ENCODE measurements at regions not wholly inside any gene's neighbourhood (a gene's known extent, or its start where the extent isn't known, plus 50 kb on each side); places are given as distances from the start of the nearest gene placed in this dataset.

GRCh38 chr13:39107561-39107960 is 69.3 kb downstream of the NHLRC3 start:
- TF ChIP-seq, protein P1, sequence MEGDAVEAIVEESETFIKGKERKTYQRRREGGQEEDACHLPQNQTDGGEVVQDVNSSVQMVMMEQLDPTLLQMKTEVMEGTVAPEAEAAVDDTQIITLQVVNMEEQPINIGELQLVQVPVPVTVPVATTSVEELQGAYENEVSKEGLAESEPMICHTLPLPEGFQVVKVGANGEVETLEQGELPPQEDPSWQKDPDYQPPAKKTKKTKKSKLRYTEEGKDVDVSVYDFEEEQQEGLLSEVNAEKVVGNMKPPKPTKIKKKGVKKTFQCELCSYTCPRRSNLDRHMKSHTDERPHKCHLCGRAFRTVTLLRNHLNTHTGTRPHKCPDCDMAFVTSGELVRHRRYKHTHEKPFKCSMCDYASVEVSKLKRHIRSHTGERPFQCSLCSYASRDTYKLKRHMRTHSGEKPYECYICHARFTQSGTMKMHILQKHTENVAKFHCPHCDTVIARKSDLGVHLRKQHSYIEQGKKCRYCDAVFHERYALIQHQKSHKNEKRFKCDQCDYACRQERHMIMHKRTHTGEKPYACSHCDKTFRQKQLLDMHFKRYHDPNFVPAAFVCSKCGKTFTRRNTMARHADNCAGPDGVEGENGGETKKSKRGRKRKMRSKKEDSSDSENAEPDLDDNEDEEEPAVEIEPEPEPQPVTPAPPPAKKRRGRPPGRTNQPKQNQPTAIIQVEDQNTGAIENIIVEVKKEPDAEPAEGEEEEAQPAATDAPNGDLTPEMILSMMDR (IDR thresholded peaks at IDR 0.05), result no peak
- TF ChIP-seq POLR2A (IDR thresholded peaks at IDR 0.05), result no peak
- TF ChIP-seq EP300 (IDR thresholded peaks at IDR 0.05), result no peak
- H3K4me3 ChIP-seq, result no peak overlapping the region
- no peaks in the 10 kb centered on the region for H3K36me3 ChIP-seq
- H3K27me3 ChIP-seq, result no peaks in the 10 kb centered on the region
- H3K4me1 ChIP-seq (ENCODE audit: insufficient read depth), result no peaks in the 10 kb centered on the region
- no peaks in the 10 kb centered on the region for H3K9me3 ChIP-seq
- 63 to 81% (median 67%) methylated on average over 4 of the region's 4 CpGs for WGBS, 3 donors
- intact Hi-C loops (cut with DNase I), result no loop called here
- DNase-seq, result no peak
- no peak overlapping the region for H3K27ac ChIP-seq

- intact Hi-C loops (cut with DNase I), result no loop called here
- Histone ChIP-seq H3K4me3 (no peak overlapping the region), H3K27ac (no peak overlapping the region), H3K27me3 (no peaks in the 10 kb centered on the region), H3K4me1 (ENCODE audit: insufficient read depth) (no peaks in the 10 kb centered on the region), H3K36me3 (no peaks in the 10 kb centered on the region), H3K9me3 (no peaks in the 10 kb centered on the region)
- DNase-seq, result no peak
- WGBS, 3 donors, result 31 to 46% (median 38%) methylated on average over 2 of the region's 2 CpGs
- TF ChIP-seq POLR2A (IDR thresholded peaks at IDR 0.05) (no peak), EP300 (IDR thresholded peaks at IDR 0.05) (no peak)
- TF ChIP-seq, protein P1 (IDR thresholded peaks at IDR 0.05), result no peak
Observed at GRCh38 chr13:39108783-39109182, 70.5 kb downstream of the NHLRC3 start.

DNA sequence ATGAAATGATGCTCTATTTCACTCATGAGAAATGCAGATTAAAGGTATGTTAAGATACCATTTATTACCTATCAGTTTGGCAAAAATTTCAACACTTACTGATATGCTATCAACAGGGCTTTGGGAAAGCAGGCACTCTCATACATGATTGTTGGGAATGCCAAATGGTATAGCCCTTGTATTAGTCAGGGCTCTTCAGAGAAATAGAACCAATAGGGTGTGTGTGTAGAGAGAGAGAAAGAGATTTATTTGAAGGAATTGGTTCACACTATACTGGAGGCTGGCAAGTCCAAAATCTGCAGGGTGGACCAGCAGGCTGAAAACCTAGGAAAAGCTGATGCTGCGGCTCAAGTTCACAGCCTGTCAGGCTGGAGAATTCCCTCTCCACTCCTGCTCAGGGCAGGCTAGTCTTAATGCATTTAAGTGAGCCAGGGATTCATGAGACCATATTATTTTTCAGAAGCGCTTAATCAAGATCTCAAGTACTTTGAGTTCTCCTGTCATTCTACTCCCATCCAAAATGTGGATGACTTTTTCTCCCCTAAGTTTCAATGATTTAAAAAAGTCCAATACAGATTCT is 72.4 kb downstream of the NHLRC3 start:
- DNase-seq, result no peak
- H3K36me3 ChIP-seq, result no peaks in the 10 kb centered on the region
- WGBS, 3 donors, result 93 to 95% (median 93%) methylated on average over 2 of the region's 2 CpGs
- TF ChIP-seq, protein P1 (IDR thresholded peaks at IDR 0.05), result no peak
- TF ChIP-seq EP300 (IDR thresholded peaks at IDR 0.05), result no peak
- H3K4me3 ChIP-seq, result no peak overlapping the region
- H3K4me1 ChIP-seq (ENCODE audit: insufficient read depth), result no peaks in the 10 kb centered on the region
- intact Hi-C loops (cut with DNase I), result no loop called here
- no peaks in the 10 kb centered on the region for H3K9me3 ChIP-seq
- no peak overlapping the region for H3K27ac ChIP-seq
- H3K27me3 ChIP-seq, result no peaks in the 10 kb centered on the region

- DNase-seq, result no peak
- Histone ChIP-seq H3K4me1 (ENCODE audit: insufficient read depth) (no peaks in the 10 kb centered on the region), H3K27me3 (no peaks in the 10 kb centered on the region), H3K36me3 (no peaks in the 10 kb centered on the region), H3K4me3 (no peak overlapping the region), H3K9me3 (no peaks in the 10 kb centered on the region), H3K27ac (no peak overlapping the region)
- 0 to 49% (median 0%) methylated on average over 2 of the region's 2 CpGs for WGBS, 3 donors
- intact Hi-C loops (cut with DNase I), result no loop called here
- TF ChIP-seq EP300 (IDR thresholded peaks at IDR 0.05), result no peak
- TF ChIP-seq, protein P1 (IDR thresholded peaks at IDR 0.05), result no peak
- TF ChIP-seq POLR2A (IDR thresholded peaks at IDR 0.05), result no peak
Observed at GRCh38 chr13:39111145-39111544, 72.9 kb downstream of the NHLRC3 start.
